ENCODE measurements at regions not wholly inside any gene's neighbourhood (a gene's known extent, or its start where the extent isn't known, plus 50 kb on each side); places are given as distances from the start of the nearest gene placed in this dataset.

DNA sequence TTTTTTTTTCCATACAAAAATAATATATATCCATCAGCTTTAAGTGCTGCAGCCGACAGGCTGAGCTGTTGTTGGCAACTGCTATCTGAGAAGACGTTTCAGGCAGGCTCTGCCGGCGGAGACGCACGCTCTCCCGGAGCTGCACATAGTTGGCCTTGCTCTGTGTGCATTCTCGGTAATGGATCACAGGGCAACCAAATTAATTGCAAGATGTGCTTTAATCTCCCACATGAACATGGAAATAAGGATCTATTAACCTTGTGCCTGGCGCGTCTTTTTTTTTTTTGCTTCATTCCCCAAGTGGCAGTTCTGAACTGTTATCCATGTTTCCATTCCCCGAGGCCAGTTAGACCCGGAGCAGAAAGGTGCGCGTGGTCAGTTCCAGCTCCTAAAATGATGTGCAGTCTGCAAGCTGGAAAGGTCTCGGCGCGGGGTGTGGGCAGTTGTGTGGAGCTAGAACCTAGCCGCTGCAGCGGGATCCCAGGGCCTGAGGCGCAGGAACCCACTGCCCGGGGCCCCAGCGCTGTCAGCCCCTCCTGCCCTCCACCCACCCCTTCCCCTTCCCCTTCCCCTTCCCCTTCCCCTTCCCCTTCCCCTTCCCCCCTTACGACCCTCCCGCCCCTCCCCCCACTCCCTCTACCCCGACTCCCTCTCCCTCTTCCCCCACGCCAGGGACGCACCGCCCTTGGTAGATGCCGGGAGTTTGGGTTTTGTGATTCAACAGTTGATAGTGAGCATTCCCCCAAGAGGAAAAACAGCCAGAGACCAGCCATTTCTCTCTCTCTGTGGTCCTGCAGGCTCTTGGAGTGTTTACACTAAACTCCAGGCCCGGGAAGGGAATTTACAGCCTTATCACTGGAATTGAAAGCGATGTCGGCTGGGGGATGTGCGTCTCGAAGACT is 137.8 kb downstream of the CEP120 start:
- WGBS (ENCODE audit: extremely low coverage, insufficient read length, low lambda C conversion rate) = no CpG with 5 or more reads among the region's 34 CpGs
- no peak overlapping the region for H3K9ac ChIP-seq (ENCODE audit: extremely low read depth, insufficient read length, low read length)
- no peak overlapping the region for H3K23ac ChIP-seq (ENCODE audit: insufficient read length, low read depth, low read length)
- no peak overlapping the region for H3T11ph ChIP-seq (ENCODE audit: low read length)
- H3K79me1 ChIP-seq (ENCODE audit: insufficient read depth, low read depth, low read length, poor library complexity, severe bottlenecking) = no peaks in the 10 kb centered on the region
- no peak overlapping the region for H2BK20ac ChIP-seq (ENCODE audit: low read depth, low read length, poor library complexity, severe bottlenecking)
- H2AFZ ChIP-seq (ENCODE audit: low read length) = no peak overlapping the region
- no peak overlapping the region for H3K4ac ChIP-seq (ENCODE audit: low read depth, low read length)
- DNase-seq = peak; percentile 35
- no peaks in the 10 kb centered on the region; the same call in 1 of the 2 replicates for H3K27me3 ChIP-seq (ENCODE audit: insufficient read depth, low read length)
- no peaks in the 10 kb centered on the region for H3K9me3 ChIP-seq (ENCODE audit: control insufficient read depth, low read depth, low read length)
- no peak overlapping the region for H4K5ac ChIP-seq (ENCODE audit: insufficient read length, low read depth, low read length)
- no peak overlapping the region for H2BK5ac ChIP-seq (ENCODE audit: insufficient read length, low read length)
- no peaks in the 10 kb centered on the region for H3K79me2 ChIP-seq (ENCODE audit: insufficient read depth, low read length)
- no peak overlapping the region for H2BK120ac ChIP-seq (ENCODE audit: low read depth, low read length, poor library complexity, severe bottlenecking)
- H2AK5ac ChIP-seq (ENCODE audit: insufficient read length, low read length) = no peak overlapping the region
- Mint-ChIP-seq H3K9me3 (no peaks in the 10 kb centered on the region), H3K4me1 (peaks cover 15 to 23% of the 10 kb centered on the region in 2 experiments), H3K27me3 (ENCODE audit: low read depth) (peaks cover 39% of the 10 kb centered on the region), H3K4me3 (peak overlapping the region; percentile 73 to 85), H3K27ac (no peak overlapping the region; a peak in 2 of 7 replicates), H3K36me3 (ENCODE audit: insufficient read depth in 1 of 3, low read depth in 3 of 3) (no peaks in the 10 kb centered on the region)
- H3K14ac ChIP-seq (ENCODE audit: insufficient read depth, low read length) = no peak overlapping the region
- H3K23me2 ChIP-seq (ENCODE audit: insufficient read length, low read depth, low read length, poor library complexity, severe bottlenecking) = peaks cover 4% of the 10 kb centered on the region
- no peak overlapping the region for H4K91ac ChIP-seq (ENCODE audit: insufficient read length, low read depth, low read length)
- H2BK12ac ChIP-seq (ENCODE audit: insufficient read length, low read depth, low read length) = no peak overlapping the region
- H3K4me1 ChIP-seq (ENCODE audit: insufficient read depth, low read length) = no peaks in the 10 kb centered on the region
- H4K20me1 ChIP-seq (ENCODE audit: control insufficient read depth, insufficient read depth, insufficient read length) = no peaks in the 10 kb centered on the region
- H3K27ac ChIP-seq (ENCODE audit: insufficient read length, low read depth, low read length) = no peak overlapping the region
- no peak overlapping the region for H3K18ac ChIP-seq (ENCODE audit: insufficient read length, low read depth, low read length)
- peak overlapping the region; percentile 92 for H3K4me2 ChIP-seq (ENCODE audit: insufficient read depth, insufficient read length, low read length)
- no peak overlapping the region for H3K56ac ChIP-seq (ENCODE audit: insufficient read length, low read depth, low read length)
- no peak overlapping the region for H2BK15ac ChIP-seq (ENCODE audit: low read depth, low read length)
- H4K8ac ChIP-seq (replicated peaks; ENCODE audit: insufficient read length, low read depth, low read length) = no peak overlapping the region
- TF ChIP-seq, protein P1, sequence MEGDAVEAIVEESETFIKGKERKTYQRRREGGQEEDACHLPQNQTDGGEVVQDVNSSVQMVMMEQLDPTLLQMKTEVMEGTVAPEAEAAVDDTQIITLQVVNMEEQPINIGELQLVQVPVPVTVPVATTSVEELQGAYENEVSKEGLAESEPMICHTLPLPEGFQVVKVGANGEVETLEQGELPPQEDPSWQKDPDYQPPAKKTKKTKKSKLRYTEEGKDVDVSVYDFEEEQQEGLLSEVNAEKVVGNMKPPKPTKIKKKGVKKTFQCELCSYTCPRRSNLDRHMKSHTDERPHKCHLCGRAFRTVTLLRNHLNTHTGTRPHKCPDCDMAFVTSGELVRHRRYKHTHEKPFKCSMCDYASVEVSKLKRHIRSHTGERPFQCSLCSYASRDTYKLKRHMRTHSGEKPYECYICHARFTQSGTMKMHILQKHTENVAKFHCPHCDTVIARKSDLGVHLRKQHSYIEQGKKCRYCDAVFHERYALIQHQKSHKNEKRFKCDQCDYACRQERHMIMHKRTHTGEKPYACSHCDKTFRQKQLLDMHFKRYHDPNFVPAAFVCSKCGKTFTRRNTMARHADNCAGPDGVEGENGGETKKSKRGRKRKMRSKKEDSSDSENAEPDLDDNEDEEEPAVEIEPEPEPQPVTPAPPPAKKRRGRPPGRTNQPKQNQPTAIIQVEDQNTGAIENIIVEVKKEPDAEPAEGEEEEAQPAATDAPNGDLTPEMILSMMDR (conservative IDR thresholded peaks at IDR 0.05) = no peak
